ENCODE measurements at regions not wholly inside any gene's neighbourhood (a gene's known extent, or its start where the extent isn't known, plus 50 kb on each side); places are given as distances from the start of the nearest gene placed in this dataset.

DNA sequence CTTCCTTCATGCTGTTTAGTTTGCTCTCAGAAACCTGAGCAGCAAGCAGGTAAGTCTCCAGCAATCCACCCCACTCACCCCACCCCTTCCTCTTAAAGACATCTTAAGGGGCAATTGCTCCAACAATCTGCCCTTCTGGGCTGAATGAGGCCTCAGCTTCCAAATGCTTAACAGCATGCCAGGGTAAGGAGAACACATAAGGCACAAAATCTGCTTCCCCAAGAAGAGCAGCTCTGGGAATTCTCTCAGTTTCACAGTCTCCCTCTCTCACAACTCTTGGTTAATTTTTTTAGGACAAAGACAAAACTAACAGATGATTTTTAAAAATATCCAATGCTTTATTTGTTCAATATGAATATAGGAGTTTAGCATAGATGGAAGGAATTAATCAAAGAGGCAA lies 288.9 kb upstream of the CCDC196 start:
- TF ChIP-seq, protein P1, sequence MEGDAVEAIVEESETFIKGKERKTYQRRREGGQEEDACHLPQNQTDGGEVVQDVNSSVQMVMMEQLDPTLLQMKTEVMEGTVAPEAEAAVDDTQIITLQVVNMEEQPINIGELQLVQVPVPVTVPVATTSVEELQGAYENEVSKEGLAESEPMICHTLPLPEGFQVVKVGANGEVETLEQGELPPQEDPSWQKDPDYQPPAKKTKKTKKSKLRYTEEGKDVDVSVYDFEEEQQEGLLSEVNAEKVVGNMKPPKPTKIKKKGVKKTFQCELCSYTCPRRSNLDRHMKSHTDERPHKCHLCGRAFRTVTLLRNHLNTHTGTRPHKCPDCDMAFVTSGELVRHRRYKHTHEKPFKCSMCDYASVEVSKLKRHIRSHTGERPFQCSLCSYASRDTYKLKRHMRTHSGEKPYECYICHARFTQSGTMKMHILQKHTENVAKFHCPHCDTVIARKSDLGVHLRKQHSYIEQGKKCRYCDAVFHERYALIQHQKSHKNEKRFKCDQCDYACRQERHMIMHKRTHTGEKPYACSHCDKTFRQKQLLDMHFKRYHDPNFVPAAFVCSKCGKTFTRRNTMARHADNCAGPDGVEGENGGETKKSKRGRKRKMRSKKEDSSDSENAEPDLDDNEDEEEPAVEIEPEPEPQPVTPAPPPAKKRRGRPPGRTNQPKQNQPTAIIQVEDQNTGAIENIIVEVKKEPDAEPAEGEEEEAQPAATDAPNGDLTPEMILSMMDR (conservative IDR thresholded peaks at IDR 0.05; ENCODE audit: low read depth, low read length), result no peak
- no peak for TF ChIP-seq EZH2 (IDR thresholded peaks at IDR 0.05; ENCODE audit: borderline replicate concordance, low read depth, low read length, poor library complexity, severe bottlenecking)
